Coronary artery (tissue), 2 donors: ENCODE measurements at regions not wholly inside any gene's neighbourhood (a gene's known extent, or its start where the extent isn't known, plus 50 kb on each side); places are given as distances from the start of the nearest gene placed in this dataset.

Experiments
- DNase-seq: peaks from one replicate; pipeline ENCODE4 v3.0.0-alpha.2; 2017; ENCODE audit warnings: low spot score
- H3K27ac ChIP-seq, 2 donors: fragments of 200-600 bp; sonication (generic); one replicate each; pipeline ENCODE4 v1.5.1; 2016 to 2019
- H3K4me3 ChIP-seq: fragments of 200-600 bp; sonication (generic); 2 replicates; pipeline ENCODE4 v1.5.1; 2016; ENCODE audit warnings: mild to moderate bottlenecking, moderate library complexity
- TF ChIP-seq, protein P1 (sequence below): fragments of 200-600 bp; sonication (generic); IDR thresholded peaks from one replicate; pipeline ENCODE4 v1.5.1; 2019; ENCODE audit warnings: antibody characterized with exemption

GRCh38 chrX:94751611-94752010, 1077.6 kb downstream of the FAM133A start:
- no peak for DNase-seq
- TF ChIP-seq, protein P1, sequence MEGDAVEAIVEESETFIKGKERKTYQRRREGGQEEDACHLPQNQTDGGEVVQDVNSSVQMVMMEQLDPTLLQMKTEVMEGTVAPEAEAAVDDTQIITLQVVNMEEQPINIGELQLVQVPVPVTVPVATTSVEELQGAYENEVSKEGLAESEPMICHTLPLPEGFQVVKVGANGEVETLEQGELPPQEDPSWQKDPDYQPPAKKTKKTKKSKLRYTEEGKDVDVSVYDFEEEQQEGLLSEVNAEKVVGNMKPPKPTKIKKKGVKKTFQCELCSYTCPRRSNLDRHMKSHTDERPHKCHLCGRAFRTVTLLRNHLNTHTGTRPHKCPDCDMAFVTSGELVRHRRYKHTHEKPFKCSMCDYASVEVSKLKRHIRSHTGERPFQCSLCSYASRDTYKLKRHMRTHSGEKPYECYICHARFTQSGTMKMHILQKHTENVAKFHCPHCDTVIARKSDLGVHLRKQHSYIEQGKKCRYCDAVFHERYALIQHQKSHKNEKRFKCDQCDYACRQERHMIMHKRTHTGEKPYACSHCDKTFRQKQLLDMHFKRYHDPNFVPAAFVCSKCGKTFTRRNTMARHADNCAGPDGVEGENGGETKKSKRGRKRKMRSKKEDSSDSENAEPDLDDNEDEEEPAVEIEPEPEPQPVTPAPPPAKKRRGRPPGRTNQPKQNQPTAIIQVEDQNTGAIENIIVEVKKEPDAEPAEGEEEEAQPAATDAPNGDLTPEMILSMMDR: no peak
- no peak overlapping the region for H3K4me3 ChIP-seq
- H3K27ac ChIP-seq: no peak overlapping the region

GRCh38 chrX:94752434-94753169, 1078.6 kb downstream of the FAM133A start:
- no peak overlapping the region for H3K27ac ChIP-seq
- DNase-seq: no peak
- TF ChIP-seq, protein P1: no peak
- no peak overlapping the region for H3K4me3 ChIP-seq

- H3K4me3 ChIP-seq: no peak overlapping the region
- TF ChIP-seq, protein P1: no peak
- no peak overlapping the region for H3K27ac ChIP-seq
- DNase-seq: no peak
Measured at GRCh38 chrX:94758130-94758529, 1084.1 kb downstream of the FAM133A start.

- no peak overlapping the region for H3K4me3 ChIP-seq
- DNase-seq: no peak
- TF ChIP-seq, protein P1: no peak
- no peak overlapping the region for H3K27ac ChIP-seq
Measured at GRCh38 chrX:94775640-94776039, 1101.6 kb downstream of the FAM133A start.

DNA sequence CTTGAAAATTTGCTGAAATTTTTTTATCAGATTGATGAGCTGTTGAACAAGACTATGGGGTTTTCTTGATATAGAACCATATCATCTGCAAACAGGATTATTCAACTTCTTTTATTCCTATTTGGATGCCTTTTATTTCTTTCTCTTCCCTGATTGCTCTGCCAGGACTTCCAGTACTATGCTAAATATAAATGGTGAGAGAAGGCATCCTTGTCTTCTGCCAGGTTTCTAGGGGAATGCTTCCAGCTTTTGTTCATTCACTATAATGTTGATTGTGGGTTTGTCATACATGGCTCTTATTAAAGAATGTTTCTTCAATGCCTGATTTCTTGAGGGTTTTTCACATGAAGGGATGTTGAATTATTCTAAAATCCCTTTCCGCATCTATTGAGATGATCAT, 1139.5 kb downstream of the FAM133A start:
- TF ChIP-seq, protein P1: no peak
- Histone ChIP-seq H3K27ac (no peak overlapping the region), H3K4me3 (no peak overlapping the region)
- no peak for DNase-seq

- TF ChIP-seq, protein P1: no peak
- DNase-seq: no peak
- Histone ChIP-seq H3K4me3 (no peak overlapping the region), H3K27ac (no peak overlapping the region)
Measured at GRCh38 chrX:94814216-94814615, 1140.2 kb downstream of the FAM133A start.

DNA sequence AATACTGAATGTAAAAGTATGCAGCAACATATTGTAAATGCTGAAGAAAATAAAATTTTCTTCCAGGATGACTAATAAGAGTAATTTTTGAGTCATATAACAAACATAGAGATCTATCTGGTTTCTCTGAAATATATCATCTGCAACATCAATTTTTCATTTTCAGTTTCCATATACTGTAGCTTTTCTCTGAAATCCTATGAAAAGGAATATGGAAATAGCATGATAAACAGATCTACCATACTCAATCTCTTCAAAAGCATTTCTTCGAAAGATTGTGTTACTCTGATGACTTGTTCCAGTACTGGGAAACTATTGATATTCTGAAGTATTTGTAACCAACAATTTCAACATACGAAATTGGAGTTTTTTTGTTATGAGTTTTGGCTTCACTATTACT, 1156.7 kb downstream of the FAM133A start:
- Histone ChIP-seq H3K27ac (no peak overlapping the region), H3K4me3 (no peak overlapping the region)
- no peak for DNase-seq
- TF ChIP-seq, protein P1: no peak
